GM06990 (cell line): ENCODE measurements at regions not wholly inside any gene's neighbourhood (a gene's known extent, or its start where the extent isn't known, plus 50 kb on each side); places are given as distances from the start of the nearest gene placed in this dataset.

Experiments
- DNase-seq: peaks from one replicate; pipeline ENCODE4 v3.0.0-alpha.2; 2011; ENCODE audit not compliant: insufficient read length; ENCODE audit errors: extremely low read depth
- H3K27me3 ChIP-seq: replicated peaks from 2 replicates; pipeline ENCODE4 v1.6.0; 2011; ENCODE audit warnings: low read length; ENCODE audit not compliant: control insufficient read depth, insufficient read depth
- H3K36me3 ChIP-seq: 2 replicates; pipeline ENCODE4 v1.5.1; 2011; ENCODE audit warnings: low read length; ENCODE audit not compliant: control insufficient read depth, insufficient read depth
- H3K4me3 ChIP-seq: replicated peaks from 2 replicates; pipeline ENCODE4 v1.5.1; 2011; ENCODE audit warnings: low read depth, mild to moderate bottlenecking, control low read depth, low read length
- TF ChIP-seq, protein P1 (sequence below): IDR thresholded peaks from 2 replicates; pipeline ENCODE4 v1.5.1; 2011; ENCODE audit warnings: low read length, control low read depth, mild to moderate bottlenecking, inconsistent platforms; ENCODE audit not compliant: insufficient read depth, poor library complexity, severe bottlenecking

DNA sequence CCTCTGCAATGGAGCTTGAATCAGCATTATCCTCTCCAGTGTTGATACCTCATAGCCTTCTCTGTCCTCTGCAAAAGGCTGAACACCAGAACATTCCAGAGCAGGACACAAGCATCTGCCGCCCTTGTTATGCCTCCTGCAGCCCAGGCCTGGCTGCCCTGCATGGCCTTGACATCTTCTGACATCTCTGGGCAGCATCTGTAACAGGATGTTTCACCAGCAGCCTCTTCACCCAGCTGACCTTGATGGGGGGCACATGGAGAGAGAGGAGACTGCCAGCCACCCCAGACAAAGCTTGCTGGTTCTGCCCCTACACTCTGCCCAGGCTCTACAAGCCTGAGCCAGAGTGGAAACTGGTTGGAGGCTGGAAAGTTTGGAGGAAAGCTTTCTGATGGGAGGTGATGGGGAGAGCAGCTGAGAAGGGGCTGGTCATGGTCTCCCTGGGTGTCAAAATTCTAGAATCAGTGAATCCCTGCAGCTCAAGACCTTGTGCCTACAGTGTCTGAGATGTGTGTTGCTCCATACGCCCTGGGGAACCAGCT, 145.1 kb downstream of the MRPL14 start:
- Histone ChIP-seq H3K27me3 (no peaks in the 10 kb centered on the region), H3K36me3 (no peaks in the 10 kb centered on the region), H3K4me3 (no peak overlapping the region)
- DNase-seq: no peak
- TF ChIP-seq, protein P1, sequence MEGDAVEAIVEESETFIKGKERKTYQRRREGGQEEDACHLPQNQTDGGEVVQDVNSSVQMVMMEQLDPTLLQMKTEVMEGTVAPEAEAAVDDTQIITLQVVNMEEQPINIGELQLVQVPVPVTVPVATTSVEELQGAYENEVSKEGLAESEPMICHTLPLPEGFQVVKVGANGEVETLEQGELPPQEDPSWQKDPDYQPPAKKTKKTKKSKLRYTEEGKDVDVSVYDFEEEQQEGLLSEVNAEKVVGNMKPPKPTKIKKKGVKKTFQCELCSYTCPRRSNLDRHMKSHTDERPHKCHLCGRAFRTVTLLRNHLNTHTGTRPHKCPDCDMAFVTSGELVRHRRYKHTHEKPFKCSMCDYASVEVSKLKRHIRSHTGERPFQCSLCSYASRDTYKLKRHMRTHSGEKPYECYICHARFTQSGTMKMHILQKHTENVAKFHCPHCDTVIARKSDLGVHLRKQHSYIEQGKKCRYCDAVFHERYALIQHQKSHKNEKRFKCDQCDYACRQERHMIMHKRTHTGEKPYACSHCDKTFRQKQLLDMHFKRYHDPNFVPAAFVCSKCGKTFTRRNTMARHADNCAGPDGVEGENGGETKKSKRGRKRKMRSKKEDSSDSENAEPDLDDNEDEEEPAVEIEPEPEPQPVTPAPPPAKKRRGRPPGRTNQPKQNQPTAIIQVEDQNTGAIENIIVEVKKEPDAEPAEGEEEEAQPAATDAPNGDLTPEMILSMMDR: no peak

DNA sequence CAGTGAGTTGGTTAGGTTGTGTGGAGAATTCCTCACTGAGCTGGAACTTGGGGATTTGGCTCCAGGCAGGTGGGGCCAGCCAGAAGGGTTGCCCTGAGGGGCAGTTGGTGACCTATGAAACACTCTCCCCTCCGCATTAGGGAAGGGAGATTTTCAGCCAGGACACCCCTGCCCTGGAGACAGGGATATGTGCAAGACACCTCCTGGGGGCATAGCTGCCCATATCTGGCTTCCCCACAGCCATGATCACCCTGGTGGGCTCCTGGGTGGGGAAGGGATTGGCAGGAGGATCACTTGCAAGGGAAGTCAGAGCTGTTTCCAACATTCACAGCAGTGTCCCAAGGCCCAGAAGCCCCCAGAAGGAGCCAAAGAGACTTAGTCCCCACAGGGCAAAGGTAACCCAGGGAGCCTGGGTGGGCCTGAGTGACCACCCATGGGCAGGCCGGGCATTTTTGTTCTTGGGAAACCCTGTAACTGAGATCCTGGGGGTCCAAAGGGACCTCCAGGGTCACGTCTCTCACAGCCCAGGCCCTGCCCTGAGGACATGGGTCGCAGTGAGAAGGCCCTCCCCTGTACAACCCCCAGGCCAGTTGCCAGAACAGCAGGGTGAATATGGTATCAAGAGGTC, 145.8 kb downstream of the MRPL14 start:
- Histone ChIP-seq H3K4me3 (no peak overlapping the region), H3K36me3 (no peaks in the 10 kb centered on the region), H3K27me3 (no peaks in the 10 kb centered on the region)
- DNase-seq: no peak
- TF ChIP-seq, protein P1: no peak

DNA sequence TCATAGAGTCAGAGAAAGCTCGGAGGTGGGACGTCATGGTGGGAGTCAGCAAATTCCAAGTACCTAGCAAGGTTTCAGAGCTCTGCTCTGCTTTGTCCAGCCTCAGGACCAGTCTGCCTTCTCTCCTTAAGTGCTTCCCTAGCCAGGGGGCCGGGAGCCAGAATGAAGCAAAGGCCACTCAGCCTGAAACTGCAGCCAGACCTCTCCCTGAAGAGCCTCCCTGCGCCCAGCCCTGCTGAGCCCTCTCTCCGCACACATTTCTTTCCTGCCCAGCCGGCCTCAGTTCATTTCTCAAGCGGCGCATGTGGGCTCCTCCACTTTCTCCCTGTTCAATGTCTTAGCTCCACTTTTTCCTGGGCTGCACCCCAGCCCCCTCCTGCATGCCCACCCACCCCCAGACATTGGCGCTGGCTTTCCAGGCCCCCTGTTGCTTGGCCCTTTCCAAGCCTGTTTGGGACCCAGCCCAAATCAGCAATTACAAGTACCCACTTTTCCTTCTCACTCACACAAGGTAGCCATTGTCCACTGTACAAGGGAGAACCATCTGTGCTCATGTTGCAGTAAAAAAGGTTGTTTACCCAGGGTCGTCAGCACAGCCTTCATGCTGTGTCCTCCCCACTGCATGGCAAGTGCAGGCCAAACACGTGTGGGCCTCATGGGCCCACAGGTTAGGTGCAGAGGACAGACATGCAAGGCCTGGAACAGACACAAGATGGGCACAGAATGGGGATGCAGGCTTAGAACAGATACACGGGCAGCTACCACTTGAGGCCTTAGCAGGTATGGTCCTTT, 147.1 kb downstream of the MRPL14 start:
- Histone ChIP-seq H3K36me3 (no peaks in the 10 kb centered on the region), H3K4me3 (no peak overlapping the region), H3K27me3 (no peaks in the 10 kb centered on the region)
- DNase-seq: no peak
- TF ChIP-seq, protein P1: no peak

DNA sequence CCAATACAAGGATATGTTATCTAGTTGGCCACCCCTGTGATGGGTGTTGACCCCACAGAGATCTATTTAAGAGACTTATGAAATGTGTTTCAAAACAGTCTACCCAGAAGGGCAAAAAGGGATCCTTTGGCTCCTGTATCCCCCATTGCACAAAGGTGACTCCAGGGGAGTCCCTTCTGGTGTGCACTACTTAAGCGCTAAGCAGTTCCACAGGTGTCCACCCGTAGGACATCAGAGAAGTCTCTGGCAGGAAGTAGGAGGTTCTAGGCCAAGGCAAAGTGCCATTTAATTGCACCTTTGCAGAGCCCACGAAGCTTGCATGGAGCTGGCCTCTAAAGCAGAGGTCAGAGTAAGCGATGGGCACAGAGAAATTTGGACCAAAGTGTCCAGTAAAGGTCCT, 147.7 kb downstream of the MRPL14 start:
- no peak for DNase-seq

DNA sequence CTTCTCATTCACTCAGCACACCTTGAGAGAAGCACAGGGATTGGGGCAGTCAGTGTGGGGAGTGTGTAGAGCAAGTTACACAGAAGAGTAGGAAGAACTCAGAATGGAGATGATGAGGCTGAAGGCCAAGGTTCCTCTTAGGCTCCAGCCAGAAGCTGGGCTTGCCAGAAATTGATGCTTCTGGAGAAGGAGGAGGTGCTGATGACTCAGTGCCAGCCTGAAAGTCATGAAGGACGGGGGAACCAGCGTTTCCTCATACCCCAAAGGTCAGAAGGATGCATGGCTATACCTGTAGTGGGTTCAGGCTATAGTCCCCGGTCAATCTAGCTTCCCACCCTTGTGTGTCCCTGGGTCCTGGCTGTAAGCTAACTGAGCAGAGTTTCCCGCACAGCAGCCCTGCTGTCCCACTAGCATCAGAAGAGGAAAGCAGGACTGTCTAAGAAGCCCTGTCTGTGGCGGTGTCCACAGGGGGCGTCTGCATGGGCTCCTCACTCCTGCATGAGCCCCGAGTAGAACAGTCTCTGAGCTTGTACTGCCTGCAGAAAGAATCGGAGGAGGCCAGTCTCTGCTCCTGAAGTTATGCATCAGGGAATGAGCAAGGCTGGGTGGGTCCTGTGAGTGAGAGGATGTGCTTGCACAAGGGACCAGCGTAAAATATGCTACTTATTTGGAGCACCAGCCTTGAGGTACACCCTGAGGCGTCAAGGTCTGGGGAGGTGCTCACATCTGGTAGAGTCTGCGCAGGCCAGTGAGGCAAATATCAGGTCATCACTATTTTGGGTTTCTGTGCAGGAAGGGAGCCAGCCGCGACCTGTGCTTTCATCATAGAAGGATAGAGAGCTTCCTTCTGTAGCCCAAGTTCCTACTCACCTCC, 148.5 kb downstream of the MRPL14 start:
- Histone ChIP-seq H3K4me3 (no peak overlapping the region), H3K36me3 (no peaks in the 10 kb centered on the region), H3K27me3 (no peaks in the 10 kb centered on the region)
- no peak for DNase-seq
- TF ChIP-seq, protein P1: no peak

More for the DNA sequence above, 147.7 kb downstream of the MRPL14 start:
- Histone ChIP-seq H3K27me3 (no peaks in the 10 kb centered on the region), H3K36me3 (no peaks in the 10 kb centered on the region), H3K4me3 (no peak overlapping the region)
- TF ChIP-seq, protein P1: no peak
